ENCODE measurements at regions not wholly inside any gene's neighbourhood (a gene's known extent, or its start where the extent isn't known, plus 50 kb on each side); places are given as distances from the start of the nearest gene placed in this dataset.

DNA sequence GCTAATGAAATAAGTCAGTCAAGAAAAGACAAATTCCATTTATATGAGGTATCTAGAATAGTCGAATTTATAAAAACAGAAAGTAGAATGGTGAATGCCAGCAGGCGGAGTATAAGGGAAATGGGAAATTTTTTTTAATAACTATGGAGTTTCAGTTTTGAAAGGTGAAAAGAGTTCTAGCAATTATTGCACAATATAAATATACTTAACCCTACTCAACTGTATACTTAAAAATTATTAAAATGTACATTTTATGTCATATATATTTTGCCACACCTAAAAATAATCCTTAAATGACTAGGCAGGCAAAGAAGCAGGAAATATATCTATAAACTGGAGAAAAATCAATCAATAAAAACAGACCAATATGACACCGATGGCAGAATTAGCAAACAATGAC lies 196.5 kb upstream of the UBASH3B start:
- no peak for DNase-seq
- intact Hi-C loops (cut with DNase I) = no loop called here

DNA sequence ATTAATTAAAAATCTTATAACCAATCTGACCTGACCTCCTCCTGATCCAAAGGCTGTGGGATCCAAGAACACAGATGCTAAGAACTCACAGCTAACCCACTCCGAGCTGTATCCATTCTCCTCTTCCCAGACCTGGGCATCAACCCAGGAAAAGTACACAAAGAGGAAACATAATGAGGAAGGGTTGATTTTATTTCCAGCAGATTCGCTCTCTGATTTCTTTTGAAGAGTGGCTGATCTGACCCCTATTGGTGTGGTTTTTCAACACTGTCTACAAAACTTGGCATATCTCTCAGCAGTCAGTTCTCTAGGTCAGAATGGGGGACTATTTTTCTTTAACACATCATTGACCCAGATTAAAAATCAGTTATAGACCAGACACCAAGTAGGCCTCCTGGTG lies 201.9 kb upstream of the UBASH3B start:
- intact Hi-C loops (cut with DNase I) = no loop called here
- no peak for DNase-seq

DNA sequence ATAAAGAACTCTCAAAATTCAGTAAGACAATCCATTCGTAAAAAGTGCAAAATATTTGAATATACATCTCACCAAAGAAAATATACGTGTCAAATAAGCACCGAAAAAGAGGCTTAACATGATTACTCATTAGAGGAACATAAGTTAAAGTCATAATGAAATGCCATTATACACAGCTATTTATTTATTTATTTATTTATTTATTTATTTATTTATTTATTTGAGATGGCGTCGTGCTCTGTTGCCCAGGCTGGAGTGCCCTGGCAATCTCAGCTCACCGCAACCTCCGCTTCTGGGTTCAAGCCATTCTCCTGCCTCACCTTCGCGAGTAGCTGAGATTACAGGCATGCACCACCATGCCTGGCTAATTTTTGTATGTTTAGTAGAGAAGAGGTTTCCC lies 203.6 kb upstream of the UBASH3B start:
- DNase-seq = no peak
- intact Hi-C loops (cut with DNase I) = no loop called here

DNA sequence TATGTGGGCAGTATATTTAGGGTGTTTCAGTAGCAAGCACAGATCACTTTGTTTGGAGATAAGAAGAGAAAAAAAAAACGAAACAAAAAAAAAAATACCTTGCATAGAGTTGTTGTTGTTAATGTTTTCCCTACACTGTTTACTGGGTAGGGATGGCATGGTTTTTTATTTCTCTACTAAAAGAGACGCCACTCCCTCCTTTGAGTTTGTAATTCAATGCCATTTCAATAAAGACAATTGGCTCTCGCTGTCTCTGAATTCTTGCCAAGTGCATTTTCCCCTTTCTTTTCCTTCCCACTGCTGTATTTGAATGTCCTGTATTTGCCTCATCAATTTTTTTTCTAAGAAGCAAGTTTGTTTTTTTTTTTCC lies 213.9 kb upstream of the UBASH3B start:
- intact Hi-C loops (cut with DNase I) = loop anchor here (5.0 to 10.0 kb wide), 2 partner anchors 134 to 227 kb away; no protein-coding TSS in a partner anchor
- DNase-seq = no peak

- peak in 9 of 10 donors; percentile 26 to 91 (median 43) for DNase-seq
- intact Hi-C loops (cut with DNase I) = loop anchor here (5.0 to 10.0 kb wide), 2 partner anchors 134 to 226 kb away; no protein-coding TSS in a partner anchor
Observed at GRCh38 chr11:122440811-122441665, 214.5 kb upstream of the UBASH3B start.

- intact Hi-C loops (cut with DNase I) = loop anchor here (5.0 to 10.0 kb wide), 2 partner anchors 133 to 225 kb away; no protein-coding TSS in a partner anchor
- peak in 6 of 10 donors; percentile 20 to 86 (median 35) for DNase-seq
Observed at GRCh38 chr11:122439866-122440810, 215.4 kb upstream of the UBASH3B start.

- intact Hi-C loops (cut with DNase I) = no loop called here
- DNase-seq = no peak
Observed at GRCh38 chr11:122436188-122436555, 219.3 kb upstream of the UBASH3B start.

DNA sequence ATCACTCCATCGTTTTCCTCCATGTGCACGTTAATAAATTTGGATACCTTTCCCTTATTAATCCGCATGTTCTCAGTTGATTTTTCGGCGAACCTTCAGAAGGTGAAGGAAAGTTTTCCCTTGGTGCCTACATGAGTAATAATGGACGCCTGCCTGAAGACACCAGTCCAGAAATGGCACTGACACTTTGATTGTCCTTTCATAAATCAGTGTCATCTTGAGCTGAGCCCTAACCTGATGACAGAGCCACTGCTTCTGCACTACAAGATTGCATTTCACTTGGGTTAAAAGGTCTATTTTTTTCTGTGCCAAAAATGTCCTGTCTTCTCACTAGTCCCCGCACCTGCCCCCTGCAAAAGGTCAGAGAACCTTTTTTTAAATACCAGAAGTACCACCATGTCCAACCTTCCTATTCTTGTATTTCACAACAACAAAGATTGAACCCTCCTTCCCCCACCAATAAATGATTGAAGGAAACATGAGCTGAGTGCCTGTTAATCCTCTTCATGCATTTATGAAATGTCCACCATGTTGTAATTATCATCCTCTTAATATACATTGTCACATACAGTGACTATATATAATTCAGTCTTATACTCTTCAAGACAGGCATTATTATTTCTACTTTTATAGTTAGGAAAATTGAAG lies 219.9 kb upstream of the UBASH3B start:
- intact Hi-C loops (cut with DNase I) = no loop called here

DNA sequence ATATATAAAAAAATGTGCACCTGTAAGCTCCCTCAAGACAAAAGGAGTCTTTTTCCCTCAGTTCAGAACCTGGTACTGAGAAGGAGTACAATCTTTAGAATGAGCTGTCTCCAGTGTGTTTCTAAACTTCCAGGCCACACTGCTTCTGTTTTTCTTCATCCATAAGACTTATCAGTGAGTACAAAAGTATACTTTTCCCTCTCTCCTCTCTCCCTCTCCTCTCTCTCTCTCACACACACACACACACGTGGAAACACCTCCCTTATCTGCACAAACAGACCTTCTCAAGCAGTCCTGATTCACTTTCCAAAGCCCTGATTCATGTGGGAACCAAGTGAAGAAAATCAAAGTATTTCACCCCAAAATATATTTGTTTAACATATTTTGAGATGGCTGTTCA lies 220.7 kb upstream of the UBASH3B start:
- intact Hi-C loops (cut with DNase I) = no loop called here
- no peak for DNase-seq

More for the DNA sequence above, 219.9 kb upstream of the UBASH3B start:
- DNase-seq = no peak

GRCh38 chr11:122430490-122430889 lies 225.0 kb upstream of the UBASH3B start:
- no peak for DNase-seq
- intact Hi-C loops (cut with DNase I) = no loop called here

- intact Hi-C loops (cut with DNase I) = no loop called here
- DNase-seq = no peak
Observed at GRCh38 chr11:122426073-122426472, 229.4 kb upstream of the UBASH3B start.

DNA sequence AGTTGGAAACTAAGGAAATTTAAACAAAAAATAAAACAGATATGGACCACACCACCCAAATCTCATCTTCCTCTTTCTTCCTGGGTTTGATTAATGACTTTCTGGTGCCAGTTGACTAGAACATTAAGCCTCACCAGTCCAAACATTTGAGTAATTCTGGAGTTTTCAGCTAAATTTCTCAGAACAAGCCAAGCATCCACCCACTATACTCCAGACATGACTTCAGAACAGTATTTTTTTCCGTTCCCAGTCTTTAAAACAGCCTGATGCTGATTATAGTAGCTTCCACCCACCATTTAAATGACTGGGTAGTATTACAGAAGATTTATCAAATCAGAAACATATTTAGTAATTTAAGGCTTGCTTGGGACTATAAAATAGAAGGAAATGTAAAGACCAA lies 230.9 kb upstream of the UBASH3B start:
- DNase-seq = no peak
- intact Hi-C loops (cut with DNase I) = no loop called here

DNA sequence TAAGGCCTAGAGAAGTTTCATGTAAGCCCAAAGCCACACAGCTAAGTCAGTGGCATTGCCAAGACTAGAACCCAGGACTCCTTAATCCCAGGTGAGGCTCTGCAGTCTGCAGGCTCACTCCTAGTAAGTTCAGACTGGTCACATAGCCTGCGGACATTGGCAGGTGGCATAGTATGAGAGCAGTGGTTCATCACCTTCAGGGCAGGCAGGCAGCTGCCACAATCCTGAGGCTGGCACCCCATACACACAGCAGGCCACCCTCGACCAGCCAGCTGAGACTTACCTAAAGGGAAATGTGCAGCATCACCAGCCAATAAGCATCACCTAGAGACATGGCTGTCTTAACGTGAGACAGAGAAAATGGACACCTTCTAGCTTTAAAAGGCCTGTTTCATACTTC lies 231.6 kb upstream of the UBASH3B start:
- intact Hi-C loops (cut with DNase I) = no loop called here
- DNase-seq = peak in 1 of 10 donors; percentile 57

- DNase-seq = no peak
- intact Hi-C loops (cut with DNase I) = no loop called here
Observed at GRCh38 chr11:122423273-122423672, 232.2 kb upstream of the UBASH3B start.

GRCh38 chr11:122422682-122423081 lies 232.8 kb upstream of the UBASH3B start:
- intact Hi-C loops (cut with DNase I) = no loop called here
- DNase-seq = no peak

- no peak for DNase-seq
- intact Hi-C loops (cut with DNase I) = no loop called here
Observed at GRCh38 chr11:122421702-122422101, 233.8 kb upstream of the UBASH3B start.

DNA sequence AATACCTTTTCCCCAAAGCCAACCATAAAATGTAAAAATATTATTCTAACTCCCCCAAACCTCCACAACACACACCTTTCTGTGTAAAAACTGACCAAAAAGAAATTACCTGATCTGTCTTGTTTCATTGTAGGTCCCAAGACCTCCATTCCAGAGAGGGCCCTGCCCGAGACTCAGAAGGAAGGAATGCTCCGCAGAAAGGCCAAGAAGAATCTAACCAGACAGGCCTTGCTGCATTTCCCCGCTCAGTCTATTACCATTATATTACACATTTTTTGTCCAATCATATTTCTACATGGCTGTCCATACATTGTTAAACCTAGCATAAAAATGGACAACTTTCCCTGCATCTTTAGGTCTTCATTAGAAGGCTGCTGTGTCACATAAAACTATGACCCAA lies 237.5 kb upstream of the UBASH3B start:
- intact Hi-C loops (cut with DNase I) = no loop called here
- DNase-seq = no peak

DNA sequence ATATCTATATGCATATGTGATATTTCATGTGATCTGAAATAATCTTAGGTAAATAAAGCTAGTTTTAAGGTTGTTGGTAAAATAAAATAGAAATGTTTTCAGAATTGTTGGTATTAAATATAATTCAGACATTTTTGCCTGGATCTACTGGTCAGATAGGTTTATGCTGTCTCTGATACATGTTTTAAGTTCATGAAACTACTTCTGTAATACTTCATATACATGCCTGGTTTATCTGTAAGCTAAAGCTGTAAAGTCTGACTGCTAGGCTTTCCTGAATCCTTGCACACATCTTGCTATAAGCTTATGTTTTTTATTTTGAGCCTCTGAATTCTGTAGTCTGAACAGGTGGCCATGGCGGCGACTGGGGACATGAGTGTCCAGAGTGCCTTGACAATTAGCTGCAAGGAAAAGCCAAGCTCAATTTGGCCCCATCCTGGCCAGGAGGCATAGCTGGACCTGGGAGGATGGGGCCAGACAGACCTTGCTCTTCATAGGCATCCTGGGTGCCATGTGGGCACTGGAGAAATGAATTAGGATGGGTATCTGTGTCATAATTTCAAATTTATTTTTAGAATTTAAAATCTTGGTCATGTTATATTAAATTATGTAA lies 241.0 kb upstream of the UBASH3B start:
- intact Hi-C loops (cut with DNase I) = no loop called here
- no peak for DNase-seq

GRCh38 chr11:122413677-122414076 lies 241.8 kb upstream of the UBASH3B start:
- no peak for DNase-seq
- intact Hi-C loops (cut with DNase I) = no loop called here

DNA sequence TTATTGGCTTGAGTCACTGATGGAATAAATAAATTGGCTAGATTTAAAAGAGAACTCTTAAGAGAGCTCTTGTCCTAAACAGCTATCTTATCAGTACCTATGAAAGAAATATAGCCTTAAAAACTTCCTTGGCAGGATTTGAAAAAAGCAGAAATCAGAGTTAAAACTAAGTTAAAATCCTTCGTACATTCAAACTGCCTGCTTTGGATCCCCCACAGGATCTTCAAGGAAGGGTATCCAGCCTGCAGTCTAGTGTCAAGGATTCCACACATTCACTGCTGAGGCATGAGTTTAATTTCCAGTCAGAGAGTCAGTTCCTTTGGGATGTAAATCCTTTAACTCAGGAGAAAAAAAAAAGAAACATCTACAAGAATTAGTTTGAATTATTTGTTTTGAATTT lies 242.9 kb upstream of the UBASH3B start:
- no peak for DNase-seq
- intact Hi-C loops (cut with DNase I) = no loop called here
